ENCODE measurements at regions not wholly inside any gene's neighbourhood (a gene's known extent, or its start where the extent isn't known, plus 50 kb on each side); places are given as distances from the start of the nearest gene placed in this dataset.
A peak's percentile ranks its signal among the peaks of the same experiment; 100 is the strongest.
"Not testable (repeated sequence)": the region's sequence is repeated elsewhere in the genome, so short reads cannot be mapped to it uniquely, and the experiment has no call there.

DNA sequence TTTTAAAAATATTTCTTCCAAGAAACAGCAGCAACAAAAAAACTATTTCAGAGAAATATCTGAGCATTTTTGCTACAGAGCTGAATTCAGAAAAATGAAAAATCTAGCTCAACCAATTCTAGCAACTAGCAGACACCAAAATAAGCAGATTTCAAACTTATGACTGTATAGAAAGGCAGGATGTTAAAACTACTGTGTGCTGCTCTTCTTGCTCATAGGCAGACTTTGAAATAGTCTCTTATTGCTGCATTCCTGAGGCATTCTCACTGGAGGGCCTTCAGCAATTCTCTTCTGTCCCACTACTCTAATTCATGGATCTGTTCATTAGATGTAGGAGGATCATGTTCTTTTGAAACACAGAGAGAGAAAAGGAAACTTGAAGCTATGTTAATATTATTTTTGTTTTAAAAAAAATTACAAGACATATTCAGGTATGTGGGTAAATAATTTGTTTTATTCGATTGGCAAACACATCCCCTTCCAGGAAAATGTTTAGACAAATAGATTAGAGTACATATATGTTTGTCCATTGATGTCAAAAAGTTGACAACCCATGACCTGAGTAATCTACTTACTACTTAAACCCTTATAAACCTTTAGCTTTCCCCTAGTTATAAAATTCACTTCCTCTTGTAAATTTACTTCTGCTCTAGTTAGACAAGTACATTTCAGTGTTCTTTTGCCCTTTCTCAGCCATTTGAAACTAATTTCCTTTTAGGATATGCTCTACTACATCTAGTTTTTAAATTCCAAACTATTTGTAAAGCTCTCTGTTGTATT, 428.2 kb upstream of the POT1 start:
- DNase-seq: no peak

DNA sequence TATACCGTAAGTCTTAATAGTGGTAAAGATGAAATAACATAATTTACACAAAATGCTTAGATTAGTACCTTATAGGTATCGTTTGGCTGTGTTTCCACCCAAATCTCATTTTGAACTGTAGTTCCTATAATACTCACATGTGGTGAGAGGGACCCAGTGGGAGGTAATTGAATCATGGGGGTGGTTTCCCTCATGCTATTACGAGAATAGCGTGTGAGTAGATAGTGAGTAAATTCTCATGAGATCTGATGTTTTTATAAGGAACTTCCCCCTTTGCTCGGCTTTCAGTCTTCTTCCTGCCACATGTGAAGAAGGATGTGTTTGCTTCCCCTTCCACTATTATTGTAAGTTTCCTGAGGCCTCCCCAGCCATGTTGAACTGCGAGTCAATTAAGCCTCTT, 426.3 kb upstream of the POT1 start:
- DNase-seq: no peak

DNA sequence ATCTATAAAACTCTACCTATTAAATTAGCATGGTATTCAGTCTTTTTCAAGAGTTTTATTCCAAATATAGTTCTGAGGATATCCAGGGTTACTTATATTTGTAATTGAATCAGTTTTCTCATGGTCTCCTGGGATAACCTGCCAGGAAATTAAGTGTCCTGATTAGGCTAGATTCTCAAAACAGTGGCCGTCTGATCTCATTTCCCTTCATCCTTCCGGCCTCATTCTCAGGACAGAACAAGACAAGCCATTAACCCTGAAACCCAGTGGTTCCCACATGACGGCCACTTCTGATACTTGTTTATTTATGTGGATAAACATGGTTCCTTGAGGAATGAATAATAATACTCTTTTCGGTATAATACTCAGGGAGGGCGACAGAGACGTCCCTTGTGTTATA, 417.6 kb upstream of the POT1 start:
- no peak for DNase-seq

DNA sequence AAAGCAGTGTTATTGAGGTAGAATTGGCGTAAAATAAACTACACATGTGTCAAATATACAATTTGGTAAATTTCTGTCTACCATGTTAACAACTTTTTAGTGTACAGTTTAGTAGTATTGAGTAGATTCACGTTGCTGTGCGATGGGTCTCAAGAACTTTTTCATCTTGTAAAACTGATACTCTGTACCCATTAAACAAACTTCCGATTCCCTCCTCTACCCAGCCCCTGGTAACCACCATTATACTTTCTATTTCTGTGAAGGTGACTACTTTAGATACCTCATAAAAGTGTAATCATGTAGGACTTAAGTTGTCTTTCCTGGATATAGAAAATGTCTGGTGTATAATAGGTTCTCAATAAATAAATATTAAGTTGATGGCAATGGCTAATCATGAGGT, 408.5 kb upstream of the POT1 start:
- no peak for DNase-seq

DNA sequence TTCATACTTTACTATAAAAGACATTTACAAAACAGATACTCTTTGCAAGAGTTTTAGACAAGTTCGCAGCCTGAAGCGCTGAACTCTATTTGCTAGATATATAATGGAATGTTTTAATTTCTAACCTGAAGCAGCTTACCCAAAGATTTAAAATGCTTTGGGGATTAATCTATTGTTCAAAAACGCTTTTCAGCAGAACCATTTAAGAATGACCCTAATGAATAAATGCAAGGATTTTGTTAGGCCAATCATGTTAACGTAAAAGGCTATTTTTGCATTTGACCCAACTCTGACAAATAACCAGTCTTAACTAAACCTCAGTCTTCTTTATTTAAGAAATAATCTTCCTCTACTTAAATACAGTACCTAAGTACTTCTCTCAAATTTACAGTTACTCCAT, 406.7 kb upstream of the POT1 start:
- DNase-seq: no peak

DNA sequence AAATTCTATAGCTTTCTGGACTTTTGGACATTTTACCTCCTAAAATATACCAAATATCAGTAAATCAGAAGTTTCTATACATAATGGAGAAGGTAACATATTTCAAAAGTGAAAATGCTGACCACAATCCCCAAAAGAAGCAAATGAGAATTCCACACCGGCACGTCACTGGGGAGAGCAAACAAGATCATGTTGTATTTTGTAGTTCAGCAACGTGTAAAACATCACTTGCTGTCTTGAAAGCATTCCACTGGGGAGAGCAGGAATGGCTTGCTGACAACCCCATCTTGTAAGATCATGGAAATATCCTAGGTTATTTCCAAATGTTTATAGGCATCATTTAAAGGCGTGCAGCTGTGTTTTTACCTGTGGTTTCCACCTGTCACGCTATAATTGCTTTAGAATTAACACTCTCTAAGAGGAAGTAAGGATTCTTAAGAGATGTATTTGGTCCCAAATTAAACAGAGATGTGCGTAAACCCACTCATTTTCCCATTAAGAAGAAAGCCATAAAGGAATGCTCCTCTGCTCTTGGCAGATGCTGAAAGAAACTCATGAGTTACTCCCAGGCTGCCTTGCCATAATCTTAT, 397.1 kb upstream of the POT1 start:
- no peak for DNase-seq

DNA sequence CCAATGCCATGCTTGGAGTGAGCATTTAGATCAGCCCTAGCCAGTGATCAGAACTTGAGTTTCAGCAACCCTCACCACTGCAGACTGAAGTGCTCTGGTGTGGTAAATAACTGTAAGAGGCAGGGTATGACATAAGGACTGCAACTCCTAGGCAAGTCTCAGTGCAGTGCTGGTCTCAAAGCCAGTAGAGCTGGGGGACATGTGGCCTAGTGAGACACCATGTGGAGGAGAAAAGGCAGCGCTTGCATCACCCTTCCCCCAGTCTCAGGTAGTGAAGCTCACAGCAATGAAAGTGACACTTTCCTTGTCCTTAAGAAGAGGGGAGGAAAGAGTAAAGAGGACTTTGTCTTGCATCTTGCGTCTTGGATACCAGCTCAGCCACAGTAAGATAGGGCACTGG, 386.8 kb upstream of the POT1 start:
- peak in 1 of 2 experiments; percentile 20 for DNase-seq

DNA sequence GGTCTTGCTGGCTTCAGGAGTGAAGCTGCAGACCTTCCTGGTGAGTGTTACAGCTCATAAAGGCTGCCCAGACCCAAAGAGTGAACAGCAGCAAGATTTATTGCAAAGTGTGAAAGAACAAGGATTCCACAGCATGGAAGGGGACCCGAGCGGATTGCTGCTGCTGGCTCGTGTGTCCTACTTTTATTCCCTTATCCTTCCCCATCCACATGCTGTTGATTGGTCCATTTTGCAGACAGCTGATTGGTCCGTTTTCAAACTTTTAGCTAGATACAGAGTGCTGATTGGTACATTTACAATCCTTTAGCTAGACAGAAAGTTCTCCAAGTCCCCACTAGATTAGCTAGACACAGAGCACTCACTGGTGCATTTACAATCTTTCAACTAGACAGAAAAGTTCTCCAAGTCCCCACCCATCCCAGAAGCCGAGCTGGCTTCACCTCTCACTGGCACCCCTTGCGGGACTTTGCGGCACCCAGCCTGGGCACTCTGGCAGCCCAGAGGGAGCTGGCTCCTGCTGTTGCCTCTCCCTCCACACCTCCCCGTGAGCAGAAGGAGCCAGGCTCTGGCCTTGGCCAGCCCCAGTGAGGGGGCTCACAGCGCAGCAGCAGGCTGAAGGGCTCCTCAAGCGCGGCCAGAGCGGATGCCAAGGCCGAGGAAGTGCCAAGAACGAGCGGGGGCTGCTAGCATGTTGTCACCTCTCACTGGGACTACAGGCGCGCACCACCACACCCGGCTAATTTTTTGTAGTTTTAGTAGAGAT, 369.6 kb upstream of the POT1 start:
- no peak for DNase-seq

DNA sequence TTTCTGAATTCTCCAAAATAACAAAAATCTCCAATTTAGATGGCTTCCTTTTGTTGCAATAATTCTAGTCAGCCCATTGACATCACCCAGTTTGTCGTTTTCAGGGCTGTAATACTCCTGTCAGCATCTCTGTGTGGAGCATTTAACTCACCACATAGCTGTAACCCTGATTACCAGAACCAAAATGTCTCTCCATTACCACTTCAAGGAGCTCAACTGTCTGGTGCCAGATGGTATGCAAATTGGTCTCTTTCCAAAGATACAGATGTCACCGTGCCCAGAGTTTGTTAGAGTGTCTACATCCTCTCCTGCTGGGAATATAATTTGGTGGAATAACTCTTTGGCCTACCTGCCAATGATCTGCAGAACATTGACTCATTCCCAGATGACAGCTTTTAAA, 350.3 kb upstream of the POT1 start:
- no peak for DNase-seq

DNA sequence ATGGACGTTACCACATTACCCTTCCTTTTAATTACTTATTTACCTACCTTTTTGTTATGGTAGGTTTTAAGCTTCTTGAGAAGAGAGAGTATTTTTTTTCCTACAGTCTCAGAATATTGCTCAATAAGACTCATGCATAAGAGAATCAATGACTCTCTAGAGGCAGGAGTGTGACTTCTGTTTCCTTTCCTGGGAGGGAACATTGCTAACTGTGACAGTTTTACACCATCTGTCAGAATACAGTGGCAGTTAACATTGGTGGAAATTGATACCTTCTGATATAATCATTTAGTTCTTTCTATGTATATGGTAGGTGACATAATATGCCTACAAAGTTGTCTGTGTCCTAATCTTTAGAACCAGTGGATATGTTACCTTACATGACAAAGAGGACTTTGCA, 348.7 kb upstream of the POT1 start:
- no peak for DNase-seq

DNA sequence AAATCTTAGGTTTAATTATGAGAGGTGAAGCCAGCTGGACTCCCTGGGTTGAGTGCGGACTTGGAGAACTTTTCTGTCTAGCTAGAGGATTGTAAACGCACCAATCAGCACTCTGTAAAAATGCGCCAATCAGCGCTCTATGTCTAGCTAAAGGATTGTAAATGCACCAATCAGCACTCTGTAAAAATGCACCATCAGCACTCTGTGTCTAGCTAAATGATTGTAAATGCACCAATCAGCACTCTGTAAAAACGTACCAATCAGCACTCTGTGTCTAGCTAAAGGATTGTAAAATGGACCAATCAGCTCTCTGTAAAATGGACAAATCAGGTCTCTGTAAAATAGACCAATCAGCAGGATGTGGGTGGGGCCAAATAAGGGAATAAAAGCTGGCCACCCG, 345.1 kb upstream of the POT1 start:
- DNase-seq: not testable (repeated sequence)

DNA sequence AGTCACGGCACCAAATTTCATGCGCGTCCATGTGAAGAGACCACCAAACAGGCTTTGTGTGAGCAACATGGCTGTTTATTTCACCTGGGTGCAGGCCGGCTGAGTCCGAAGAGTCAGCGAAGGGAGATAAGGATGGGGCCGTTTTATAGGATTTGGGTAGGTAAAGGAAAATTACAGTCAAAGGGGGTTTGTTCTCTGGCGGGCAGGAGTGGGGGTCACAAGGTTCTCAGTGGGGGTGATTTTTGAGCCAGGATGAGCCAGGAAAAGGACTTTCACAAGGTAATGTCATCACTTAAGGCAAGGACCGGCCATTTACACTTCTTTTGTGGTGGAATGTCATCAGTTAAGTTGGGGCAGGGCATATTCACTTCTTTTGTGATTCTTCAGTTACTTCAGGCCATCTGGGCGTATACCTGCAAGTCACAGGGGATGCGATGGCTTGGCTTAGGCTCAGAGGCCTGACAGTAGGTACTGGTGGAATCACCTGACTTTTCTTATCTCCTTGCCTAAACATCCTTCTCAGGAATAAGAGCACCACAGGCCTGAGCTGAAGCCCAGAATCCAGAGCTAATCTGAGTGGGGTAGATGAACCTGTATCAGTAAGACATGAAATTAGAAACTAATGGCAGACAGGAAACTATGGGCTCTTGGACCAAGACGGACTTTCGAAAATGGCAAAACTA, 334.7 kb upstream of the POT1 start:
- DNase-seq: not testable (repeated sequence)

DNA sequence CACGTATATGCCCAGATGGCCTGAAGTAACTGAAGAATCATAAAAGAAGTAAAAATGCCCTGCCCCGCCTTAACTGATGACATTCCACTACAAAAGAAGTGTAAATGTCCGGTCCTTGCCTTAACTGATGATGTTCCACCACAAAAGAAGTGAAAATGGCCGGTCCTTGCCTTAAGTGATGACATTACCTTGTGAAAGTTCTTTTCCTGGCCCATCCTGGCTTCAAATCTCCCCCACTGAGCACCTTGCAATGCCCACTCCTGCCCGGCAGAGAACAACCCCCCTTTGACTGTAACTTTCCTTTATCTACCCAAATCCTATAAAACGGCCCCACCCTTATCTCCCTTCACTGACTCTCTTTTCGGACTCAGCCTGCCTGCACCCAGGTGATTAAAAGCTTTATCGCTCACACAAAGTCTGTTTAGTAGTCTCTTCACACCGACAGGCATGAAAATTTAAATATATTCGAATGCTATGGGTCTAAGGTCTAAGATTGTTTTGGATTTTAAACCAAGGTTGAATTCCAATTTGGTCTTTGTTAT, 329.3 kb upstream of the POT1 start:
- DNase-seq: not testable (repeated sequence)

DNA sequence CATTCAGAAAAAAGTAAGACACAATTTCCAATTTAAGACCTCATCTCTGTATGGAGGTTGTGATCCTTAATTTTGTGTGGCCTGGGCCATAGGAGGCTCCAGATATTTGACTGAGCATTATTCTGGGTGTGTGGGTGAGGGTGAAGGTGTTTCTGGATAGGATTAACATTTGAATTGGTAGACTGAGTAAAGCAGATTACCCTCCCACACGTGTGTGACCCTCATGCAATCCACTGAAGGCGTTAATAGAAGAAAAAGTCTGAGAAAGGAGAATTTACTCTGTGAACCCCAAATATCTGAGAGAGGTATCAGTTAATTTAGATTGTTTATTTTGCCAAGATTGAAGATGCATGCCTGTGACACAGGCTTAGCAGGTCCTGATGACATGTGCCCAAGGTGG, 328.0 kb upstream of the POT1 start:
- DNase-seq: no peak

DNA sequence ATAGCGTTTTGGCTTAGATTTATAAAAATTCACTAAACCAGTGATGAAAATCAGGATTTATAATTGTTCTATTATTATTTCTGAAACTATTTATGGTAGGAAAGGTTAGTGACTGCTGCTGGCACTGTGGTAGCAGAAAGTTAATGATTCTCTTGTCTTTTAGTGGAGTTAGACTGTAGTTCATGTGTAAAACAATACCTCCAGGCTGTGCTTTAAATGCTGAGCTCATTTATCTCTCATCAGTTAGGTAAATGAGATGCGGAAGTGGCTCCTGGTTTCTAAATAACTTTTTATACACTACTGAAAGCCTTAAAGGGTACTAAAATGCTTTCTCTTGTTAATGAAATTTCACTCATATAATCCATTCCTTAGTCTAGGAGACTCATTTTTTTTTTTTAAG, 326.8 kb upstream of the POT1 start:
- DNase-seq: no peak

DNA sequence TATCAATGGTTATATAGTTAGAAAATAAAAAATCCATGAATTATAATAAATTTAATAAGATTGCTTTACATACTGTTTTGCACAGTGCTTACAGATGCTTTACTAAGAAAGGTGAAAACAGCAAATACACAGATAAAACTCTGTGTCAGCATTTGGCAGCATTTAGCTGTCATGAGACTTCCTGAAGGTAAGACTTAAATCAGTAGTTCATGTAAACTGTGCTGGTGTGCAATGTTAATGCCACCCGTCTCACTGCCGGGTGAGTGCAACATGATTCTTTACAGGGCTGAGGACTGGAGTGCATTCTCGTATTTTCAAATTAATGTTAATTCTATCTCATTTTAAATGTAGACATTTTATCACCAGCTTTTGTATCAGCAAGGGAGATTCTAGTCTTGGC, 326.2 kb upstream of the POT1 start:
- no peak for DNase-seq

DNA sequence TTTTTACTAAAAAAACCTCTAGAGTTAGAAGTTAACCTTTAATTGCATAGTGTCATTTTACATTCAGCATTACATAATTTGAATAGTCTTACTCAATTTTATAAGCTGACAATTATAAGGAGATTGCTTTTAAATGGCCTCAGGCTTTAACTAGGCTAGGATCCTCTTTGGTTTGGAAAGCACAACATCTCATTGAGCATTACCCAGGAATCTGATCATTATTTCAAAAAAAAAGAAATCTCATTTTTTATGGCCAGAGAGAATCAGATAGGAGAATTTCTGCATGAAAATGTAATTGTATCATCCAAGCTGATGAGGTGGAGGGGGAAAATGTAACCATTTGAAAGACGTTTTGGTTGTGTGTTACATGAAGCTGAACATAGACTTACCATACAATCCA, 324.9 kb upstream of the POT1 start:
- no peak for DNase-seq

DNA sequence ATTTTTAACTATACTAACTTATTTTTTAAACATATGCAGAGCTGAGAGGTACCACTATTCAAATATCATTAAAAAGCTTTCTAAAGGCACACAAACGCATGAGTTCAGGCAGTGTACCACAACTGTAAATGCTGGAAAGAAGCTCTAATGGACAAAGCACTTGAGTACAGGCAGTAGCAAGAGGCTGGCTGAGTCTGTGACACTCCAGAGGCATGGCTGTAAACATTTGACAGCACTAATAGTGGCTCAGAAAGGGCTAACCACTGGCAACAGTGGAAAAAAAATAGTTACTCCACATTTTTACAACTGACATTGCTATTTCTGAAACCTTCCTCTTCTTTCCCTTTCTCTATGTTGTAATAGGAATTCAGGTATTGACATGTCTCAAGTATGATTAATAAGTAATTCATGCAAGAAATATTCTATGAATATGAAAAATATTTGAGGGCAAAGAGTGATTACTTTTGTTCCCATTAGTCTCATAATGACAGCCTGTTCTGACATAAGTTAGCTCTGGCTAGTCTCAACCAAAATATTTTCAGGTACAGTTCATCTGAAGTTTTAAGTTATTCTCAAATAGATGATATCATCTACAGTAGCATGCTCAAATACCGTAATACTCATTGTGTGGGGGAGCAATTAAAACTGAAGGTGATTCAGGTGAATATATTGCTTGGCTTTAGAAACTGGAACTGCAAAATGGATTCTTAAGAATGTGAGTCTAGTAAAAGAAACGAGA, 324.0 kb upstream of the POT1 start:
- DNase-seq: no peak

DNA sequence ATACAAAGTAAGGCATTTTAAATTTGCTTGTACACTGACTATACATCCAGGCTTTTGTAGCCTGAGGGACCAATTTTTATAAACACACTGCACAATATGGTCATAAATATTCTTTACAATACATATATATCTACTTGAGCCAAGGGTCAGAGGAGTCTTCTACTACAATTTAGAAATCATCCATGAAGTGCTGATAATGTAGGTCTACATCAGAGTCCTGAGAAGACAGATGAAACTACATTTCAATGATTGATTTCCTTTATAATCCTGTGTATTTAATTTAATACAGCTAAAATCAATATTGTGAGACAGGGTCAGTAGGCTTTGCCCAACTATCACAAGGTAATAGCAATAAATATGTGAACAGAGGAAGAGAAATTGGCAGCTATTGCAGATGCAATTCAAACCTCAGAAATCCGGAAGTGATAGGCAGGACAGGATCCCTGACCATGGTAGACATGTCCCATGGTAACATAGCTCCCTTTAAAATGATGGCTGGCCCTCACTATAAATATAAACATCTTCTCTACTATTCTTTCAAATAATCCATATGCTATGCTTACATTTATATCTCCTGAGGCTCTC, 318.0 kb upstream of the POT1 start:
- DNase-seq: no peak

DNA sequence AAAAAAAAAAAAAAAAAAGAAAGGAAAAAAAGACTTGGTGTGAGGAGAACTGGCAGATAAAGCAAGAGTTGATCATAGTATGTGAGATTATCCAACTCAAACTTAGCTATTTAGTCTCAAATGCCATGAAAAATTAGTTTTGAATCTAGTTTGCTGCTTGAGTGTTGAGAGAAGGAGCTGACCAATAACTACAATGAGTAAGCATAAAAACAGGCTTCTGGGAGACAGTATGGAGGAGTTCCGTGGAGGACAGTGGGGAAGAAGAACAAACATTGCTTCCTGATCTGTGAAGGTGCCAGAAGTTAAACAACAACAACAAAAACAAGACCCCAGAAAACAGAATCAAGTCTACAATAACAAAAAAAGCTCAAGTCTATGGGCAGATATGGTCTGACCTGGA, 317.1 kb upstream of the POT1 start:
- no peak for DNase-seq

DNA sequence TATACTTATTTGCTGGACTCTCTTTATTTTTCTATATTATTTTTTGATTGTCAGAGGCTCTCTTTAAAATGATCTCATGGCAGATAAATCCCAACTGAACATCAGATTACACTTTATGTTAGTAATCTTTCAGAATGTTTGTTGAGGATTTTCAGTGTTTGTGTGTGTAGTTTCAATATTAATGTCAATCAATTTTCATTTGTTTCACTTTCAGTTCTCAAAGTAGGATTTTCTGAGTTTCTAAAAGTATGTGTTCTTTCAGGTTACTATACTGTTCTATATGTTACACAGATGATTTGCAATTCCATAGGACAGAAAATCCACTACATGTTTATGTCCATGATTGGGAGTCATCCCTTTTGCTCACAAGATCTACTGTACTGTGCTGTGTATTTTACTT, 311.9 kb upstream of the POT1 start:
- DNase-seq: no peak

DNA sequence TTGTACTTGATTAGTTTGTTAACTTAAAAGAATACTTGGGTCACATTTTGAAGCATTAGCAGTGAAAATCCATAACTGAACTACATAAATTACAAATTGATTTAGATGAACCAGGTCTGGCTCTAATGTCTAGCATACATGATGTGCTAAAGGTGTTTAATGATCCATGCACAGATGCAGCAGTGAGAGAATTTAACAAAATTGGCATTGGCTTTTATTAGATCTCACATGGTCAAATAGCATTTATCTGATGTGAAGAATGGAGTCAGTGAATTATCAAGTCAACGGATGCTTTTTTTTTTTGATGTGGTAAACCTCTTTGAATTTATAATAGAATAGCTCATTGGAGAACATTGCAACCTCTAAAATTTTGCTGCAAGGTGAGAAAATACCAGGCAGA, 293.0 kb upstream of the POT1 start:
- no peak for DNase-seq

Measured in NCI-H1930 (cell line).